ENCODE measurements at regions not wholly inside any gene's neighbourhood (a gene's known extent, or its start where the extent isn't known, plus 50 kb on each side); places are given as distances from the start of the nearest gene placed in this dataset.

- no peak for ATAC-seq
- TF ChIP-seq ESRRG (CRISPR knock-in tag; IDR thresholded peaks at IDR 0.05), result no peak
- TF ChIP-seq CSRNP3 (CRISPR knock-in tag; IDR thresholded peaks at IDR 0.05), result no peak
- TF ChIP-seq OSR1 (CRISPR knock-in tag; IDR thresholded peaks at IDR 0.05), result no peak
- no peak for TF ChIP-seq PATZ1 (CRISPR knock-in tag; IDR thresholded peaks at IDR 0.05; ENCODE audit: borderline replicate concordance)
- no peak for TF ChIP-seq TSHZ2 (CRISPR knock-in tag; IDR thresholded peaks at IDR 0.05)
- TF ChIP-seq ISL1 (CRISPR knock-in tag; IDR thresholded peaks at IDR 0.05), result no peak
- no peak for TF ChIP-seq POU6F1 (CRISPR knock-in tag; IDR thresholded peaks at IDR 0.05; ENCODE audit: borderline replicate concordance, low read depth)
- TF ChIP-seq TOX (CRISPR knock-in tag; IDR thresholded peaks at IDR 0.05; ENCODE audit: borderline replicate concordance), result no peak
- TF ChIP-seq CSDC2 (CRISPR knock-in tag; IDR thresholded peaks at IDR 0.05), result no peak
- no peak for TF ChIP-seq PPARA (CRISPR knock-in tag; IDR thresholded peaks at IDR 0.05; ENCODE audit: borderline replicate concordance)
- TF ChIP-seq ZC3H10 (CRISPR knock-in tag; IDR thresholded peaks at IDR 0.05), result no peak
- TF ChIP-seq BACH2 (CRISPR knock-in tag; IDR thresholded peaks at IDR 0.05; ENCODE audit: borderline replicate concordance), result no peak
Measured at GRCh38 chr20:48143435-48144081, 358.3 kb upstream of the SULF2 start.

- ATAC-seq, result no peak
Measured at GRCh38 chr20:48142516-48142773, 357.2 kb upstream of the SULF2 start.

More at GRCh38 chr20:48142516-48142773, 357.2 kb upstream of the SULF2 start:
- TF ChIP-seq BACH2 (CRISPR knock-in tag; IDR thresholded peaks at IDR 0.05; ENCODE audit: borderline replicate concordance) (no peak), TSHZ2 (CRISPR knock-in tag; IDR thresholded peaks at IDR 0.05) (no peak), SNAI2 (CRISPR knock-in tag; IDR thresholded peaks at IDR 0.05) (no peak), CREB5 (CRISPR knock-in tag; IDR thresholded peaks at IDR 0.05; ENCODE audit: low read depth) (no peak), TCF4 (CRISPR knock-in tag; IDR thresholded peaks at IDR 0.05; ENCODE audit: borderline replicate concordance) (no peak), ESRRG (CRISPR knock-in tag; IDR thresholded peaks at IDR 0.05) (no peak), ZNF70 (CRISPR knock-in tag; IDR thresholded peaks at IDR 0.05) (no peak), CSRNP3 (CRISPR knock-in tag; IDR thresholded peaks at IDR 0.05) (no peak), ZNF565 (CRISPR knock-in tag; conservative IDR thresholded peaks at IDR 0.05; ENCODE audit: low read depth) (no peak)

Data from SK-N-SH treated with all-trans-retinoic acid at 6 μM for 48 hours (cell line).